ENCODE measurements at regions not wholly inside any gene's neighbourhood (a gene's known extent, or its start where the extent isn't known, plus 50 kb on each side); places are given as distances from the start of the nearest gene placed in this dataset.

DNA sequence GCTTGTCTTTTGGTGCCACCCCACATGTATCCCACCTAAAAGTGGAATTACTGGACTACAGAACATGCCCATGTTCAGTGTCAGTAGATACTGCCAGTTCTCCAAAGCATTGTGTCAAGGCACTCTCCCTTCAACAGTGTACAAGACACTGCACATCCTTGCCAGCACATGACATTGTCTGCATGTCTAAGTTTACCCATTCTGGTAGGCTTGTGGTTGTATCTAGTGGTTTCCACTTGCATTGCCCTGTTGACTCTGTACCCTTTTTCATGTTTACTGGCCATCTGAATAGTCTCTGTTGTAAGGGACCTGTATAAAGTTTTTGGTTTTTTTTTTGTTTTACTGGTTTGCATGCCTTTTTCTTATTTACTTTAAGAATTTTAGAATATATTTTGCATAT lies 222.4 kb upstream of the CNR1 start:
- no peaks in the 10 kb centered on the region for H3K79me2 ChIP-seq (ENCODE audit: control insufficient read depth, insufficient read depth, low read length)
- no peaks in the 10 kb centered on the region for H3K36me3 ChIP-seq (replicated peaks in 1 of 2; ENCODE audit: control extremely low read depth in 1 of 2, control insufficient read depth in 1 of 2, extremely low read depth in 1 of 2, insufficient read depth in 2 of 2, low read length in 1 of 2)
- H3K27me3 ChIP-seq (replicated peaks in 1 of 4; ENCODE audit: control extremely low read depth in 1 of 4, control insufficient read depth in 3 of 4, insufficient read depth in 4 of 4, low read length in 3 of 4) = peaks cover 0 to 3% (median 0%) of the 10 kb centered on the region in 4 experiments
- ChIA-PET CTCF (no interaction called here), POLR2A (no interaction called here)
- Mint-ChIP-seq H3K9me3 (ENCODE audit: insufficient read depth) (no peaks in the 10 kb centered on the region), H3K4me3 (no peak overlapping the region), H3K27ac (no peak overlapping the region), H3K4me1 (no peaks in the 10 kb centered on the region), H3K27me3 (peaks cover 16% of the 10 kb centered on the region)
- no peak overlapping the region for H3K4me2 ChIP-seq (replicated peaks; ENCODE audit: low read depth, low read length, poor library complexity, severe bottlenecking)
- no peak for ATAC-seq (ENCODE audit: low read depth)
- no peak overlapping the region for H3K9ac ChIP-seq (ENCODE audit: low read length)
- H3K9me3 ChIP-seq (ENCODE audit: control extremely low read depth in 1 of 3, control insufficient read depth in 2 of 3, insufficient read depth in 1 of 3, low read length in 2 of 3) = peaks cover 0 to 6% (median 0%) of the 10 kb centered on the region in 3 donors
- no peak overlapping the region for H3K4me3 ChIP-seq (ENCODE audit: control extremely low read depth in 1 of 5, extremely low read depth in 1 of 5, insufficient read depth in 1 of 5, low read depth in 2 of 5, low read length in 4 of 5)
- H3K27ac ChIP-seq (ENCODE audit: low read length in 2 of 2) = no peak overlapping the region
- TF ChIP-seq CTCF (IDR thresholded peaks at IDR 0.05) (no peak), EZH2 (IDR thresholded peaks at IDR 0.05; ENCODE audit: borderline replicate concordance, insufficient read depth, low read depth, low read length, poor library complexity, severe bottlenecking) (no peak)
- intact Hi-C loops (cut with micrococcal nuclease) = no loop called here
- H3K4me1 ChIP-seq (ENCODE audit: control insufficient read depth in 2 of 2, insufficient read depth in 2 of 2, low read length in 2 of 2) = no peaks in the 10 kb centered on the region
- DNase-seq = no peak
- H2AFZ ChIP-seq (ENCODE audit: insufficient read depth, low read depth, low read length, poor library complexity, severe bottlenecking) = no peak overlapping the region
- H4K20me1 ChIP-seq (ENCODE audit: control insufficient read depth, insufficient read depth, low read length, poor library complexity, severe bottlenecking) = no peaks in the 10 kb centered on the region

DNA sequence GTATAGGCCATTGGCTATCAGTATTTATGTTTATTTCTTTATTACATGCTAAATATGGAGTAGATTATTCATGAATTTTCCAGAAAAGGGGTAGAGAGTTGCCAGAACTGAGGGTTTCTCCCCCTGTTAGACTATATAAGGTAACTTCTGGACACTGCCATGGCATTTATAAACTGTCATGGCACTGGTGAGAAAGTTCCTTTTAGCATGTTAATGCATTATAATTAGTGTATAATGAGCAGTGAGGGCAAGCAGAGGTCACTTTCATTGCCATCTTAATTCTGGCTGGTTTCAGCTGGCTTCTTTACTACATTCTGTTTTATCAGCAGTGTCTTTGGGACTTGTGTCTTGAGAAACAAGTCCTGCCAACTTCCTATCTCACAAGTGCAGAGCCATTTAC lies 220.0 kb upstream of the CNR1 start:
- no peak overlapping the region for H3K4me2 ChIP-seq (replicated peaks; ENCODE audit: low read depth, low read length, poor library complexity, severe bottlenecking)
- Mint-ChIP-seq H3K27ac (no peak overlapping the region), H3K9me3 (ENCODE audit: insufficient read depth) (no peaks in the 10 kb centered on the region), H3K27me3 (peaks cover 15% of the 10 kb centered on the region), H3K4me1 (no peaks in the 10 kb centered on the region), H3K4me3 (no peak overlapping the region)
- ChIA-PET CTCF (no interaction called here), POLR2A (no interaction called here)
- ATAC-seq (ENCODE audit: low read depth) = no peak
- H4K20me1 ChIP-seq (ENCODE audit: control insufficient read depth, insufficient read depth, low read length, poor library complexity, severe bottlenecking) = no peaks in the 10 kb centered on the region
- no peak overlapping the region for H3K9ac ChIP-seq (ENCODE audit: low read length)
- no peak overlapping the region for H3K27ac ChIP-seq (ENCODE audit: low read length in 2 of 2)
- no peak overlapping the region for H2AFZ ChIP-seq (ENCODE audit: insufficient read depth, low read depth, low read length, poor library complexity, severe bottlenecking)
- DNase-seq = no peak
- H3K4me3 ChIP-seq (ENCODE audit: control extremely low read depth in 1 of 5, extremely low read depth in 1 of 5, insufficient read depth in 1 of 5, low read depth in 2 of 5, low read length in 4 of 5) = no peak overlapping the region
- TF ChIP-seq CTCF (IDR thresholded peaks at IDR 0.05) = no peak
- no peak for TF ChIP-seq EZH2 (IDR thresholded peaks at IDR 0.05; ENCODE audit: borderline replicate concordance, insufficient read depth, low read depth, low read length, poor library complexity, severe bottlenecking)
- peaks cover 0 to 6% (median 0%) of the 10 kb centered on the region in 3 donors for H3K9me3 ChIP-seq (ENCODE audit: control extremely low read depth in 1 of 3, control insufficient read depth in 2 of 3, insufficient read depth in 1 of 3, low read length in 2 of 3)
- H3K4me1 ChIP-seq (ENCODE audit: control insufficient read depth in 2 of 2, insufficient read depth in 2 of 2, low read length in 2 of 2) = no peaks in the 10 kb centered on the region
- H3K79me2 ChIP-seq (ENCODE audit: control insufficient read depth, insufficient read depth, low read length) = no peaks in the 10 kb centered on the region
- intact Hi-C loops (cut with micrococcal nuclease) = no loop called here
- peaks cover 0 to 3% (median 0%) of the 10 kb centered on the region in 4 experiments for H3K27me3 ChIP-seq (replicated peaks in 1 of 4; ENCODE audit: control extremely low read depth in 1 of 4, control insufficient read depth in 3 of 4, insufficient read depth in 4 of 4, low read length in 3 of 4)
- H3K36me3 ChIP-seq (replicated peaks in 1 of 2; ENCODE audit: control extremely low read depth in 1 of 2, control insufficient read depth in 1 of 2, extremely low read depth in 1 of 2, insufficient read depth in 2 of 2, low read length in 1 of 2) = no peaks in the 10 kb centered on the region

Data from B cell (primary cell).